ENCODE measurements at regions not wholly inside any gene's neighbourhood (a gene's known extent, or its start where the extent isn't known, plus 50 kb on each side); places are given as distances from the start of the nearest gene placed in this dataset.

GRCh38 chr4:162506253-162506652 is 342.5 kb upstream of the FSTL5 start:
- DNase-seq (ENCODE audit: low read depth), result no peak
- H3K4me3 ChIP-seq (ENCODE audit: low read depth, low read length), result no peak overlapping the region
- TF ChIP-seq CTCF (IDR thresholded peaks at IDR 0.05; ENCODE audit: low read depth, low read length) (no peak), MAX (IDR thresholded peaks at IDR 0.05; ENCODE audit: low read depth, low read length) (no peak), MYC (IDR thresholded peaks at IDR 0.05; ENCODE audit: low read depth, low read length) (no peak), POLR2A (IDR thresholded peaks at IDR 0.05; ENCODE audit: extremely low read depth, insufficient read length) (no peak)

- DNase-seq (ENCODE audit: low read depth), result no peak
- H3K4me3 ChIP-seq (ENCODE audit: low read depth, low read length), result no peak overlapping the region
- no peak for TF ChIP-seq MAX (IDR thresholded peaks at IDR 0.05; ENCODE audit: low read depth, low read length)
- no peak for TF ChIP-seq POLR2A (IDR thresholded peaks at IDR 0.05; ENCODE audit: extremely low read depth, insufficient read length)
- no peak for TF ChIP-seq MYC (IDR thresholded peaks at IDR 0.05; ENCODE audit: low read depth, low read length)
- TF ChIP-seq CTCF (IDR thresholded peaks at IDR 0.05; ENCODE audit: low read depth, low read length), result no peak
These were observed 340.1 kb upstream of the FSTL5 start for GRCh38 chr4:162503868-162504267.

GRCh38 chr4:162502109-162502508 is 338.3 kb upstream of the FSTL5 start:
- DNase-seq (ENCODE audit: low read depth), result no peak
- TF ChIP-seq MYC (IDR thresholded peaks at IDR 0.05; ENCODE audit: low read depth, low read length) (no peak), CTCF (IDR thresholded peaks at IDR 0.05; ENCODE audit: low read depth, low read length) (no peak), POLR2A (IDR thresholded peaks at IDR 0.05; ENCODE audit: extremely low read depth, insufficient read length) (no peak), MAX (IDR thresholded peaks at IDR 0.05; ENCODE audit: low read depth, low read length) (no peak)

GRCh38 chr4:162499478-162499877 is 335.7 kb upstream of the FSTL5 start:
- TF ChIP-seq POLR2A (IDR thresholded peaks at IDR 0.05; ENCODE audit: extremely low read depth, insufficient read length) (no peak), MYC (IDR thresholded peaks at IDR 0.05; ENCODE audit: low read depth, low read length) (no peak), CTCF (IDR thresholded peaks at IDR 0.05; ENCODE audit: low read depth, low read length) (no peak), MAX (IDR thresholded peaks at IDR 0.05; ENCODE audit: low read depth, low read length) (no peak)
- no peak for DNase-seq (ENCODE audit: low read depth)
- no peak overlapping the region for H3K4me3 ChIP-seq (ENCODE audit: low read depth, low read length)

More at GRCh38 chr4:162502109-162502508, 338.3 kb upstream of the FSTL5 start:
- H3K4me3 ChIP-seq (ENCODE audit: low read depth, low read length), result no peak overlapping the region

- no peak for DNase-seq (ENCODE audit: low read depth)
- TF ChIP-seq CTCF (IDR thresholded peaks at IDR 0.05; ENCODE audit: low read depth, low read length) (no peak), MYC (IDR thresholded peaks at IDR 0.05; ENCODE audit: low read depth, low read length) (no peak), MAX (IDR thresholded peaks at IDR 0.05; ENCODE audit: low read depth, low read length) (no peak), POLR2A (IDR thresholded peaks at IDR 0.05; ENCODE audit: extremely low read depth, insufficient read length) (no peak)
- no peak overlapping the region for H3K4me3 ChIP-seq (ENCODE audit: low read depth, low read length)
These were observed 334.4 kb upstream of the FSTL5 start for GRCh38 chr4:162498168-162498567.

All from NB4 (cell line).